Rectal smooth muscle tissue (tissue), 1 donor: ENCODE measurements at regions not wholly inside any gene's neighbourhood (a gene's known extent, or its start where the extent isn't known, plus 50 kb on each side); places are given as distances from the start of the nearest gene placed in this dataset.
"Not testable (repeated sequence)": the region's sequence is repeated elsewhere in the genome, so short reads cannot be mapped to it uniquely, and the experiment has no call there.

Source experiments
- H3K27ac ChIP-seq: one replicate; pipeline ENCODE4 v1.7.0; 2013; ENCODE audit warnings: low read depth, low read length, inconsistent platforms
- H3K27me3 ChIP-seq: one replicate; pipeline ENCODE4 v1.7.0; 2013; ENCODE audit warnings: low read length; ENCODE audit not compliant: control insufficient read depth, insufficient read depth
- H3K36me3 ChIP-seq: one replicate; pipeline ENCODE4 v1.7.0; 2013; ENCODE audit warnings: low read length; ENCODE audit not compliant: control insufficient read depth, insufficient read depth
- H3K4me1 ChIP-seq: one replicate; pipeline ENCODE4 v1.7.0; 2013; ENCODE audit warnings: low read length; ENCODE audit not compliant: control insufficient read depth, insufficient read depth
- H3K4me3 ChIP-seq: one replicate; pipeline ENCODE4 v1.7.0; 2013; ENCODE audit warnings: low read length
- H3K9ac ChIP-seq: one replicate; pipeline ENCODE4 v1.7.0; 2013; ENCODE audit warnings: low read length

DNA sequence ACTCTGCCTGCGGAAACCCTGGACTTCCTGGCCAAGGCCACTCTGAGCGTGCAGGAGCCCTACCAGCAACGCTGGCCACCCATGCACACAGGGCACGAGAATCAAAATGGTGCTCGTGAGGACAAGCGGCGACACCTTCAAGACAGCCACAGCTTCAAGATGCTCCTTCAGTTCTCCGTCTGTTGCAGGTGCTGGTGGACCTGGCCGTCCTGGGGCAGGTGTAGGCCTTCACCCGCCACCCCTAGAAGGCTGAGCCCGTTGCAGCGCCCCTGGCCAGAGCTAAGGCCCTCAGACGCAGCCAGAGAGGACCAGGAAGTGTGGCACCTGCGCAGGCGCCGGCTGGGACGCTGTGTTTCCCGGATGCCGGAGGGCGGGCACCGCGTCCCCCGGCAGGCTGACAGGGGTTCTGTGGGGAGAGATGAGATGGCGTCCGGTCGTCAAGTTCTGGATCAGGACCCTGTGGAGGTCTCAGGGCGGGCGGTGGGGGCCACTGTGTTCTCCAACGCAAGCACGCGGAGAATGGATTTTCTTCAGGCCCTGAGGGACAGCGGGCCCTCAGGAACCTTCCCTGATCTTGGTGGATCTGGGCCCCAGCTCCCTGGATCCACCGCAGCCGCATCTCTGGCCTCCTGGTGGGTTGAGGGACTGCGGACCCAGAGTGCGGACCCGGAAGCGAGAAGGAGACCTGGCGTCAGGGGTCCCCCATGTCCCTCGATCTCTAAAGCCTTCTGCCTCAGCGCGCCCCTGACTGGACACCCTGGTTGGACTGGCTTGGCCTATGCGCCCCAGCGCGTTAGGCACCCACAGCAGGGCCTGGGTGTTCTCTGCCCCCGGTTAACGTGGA, 1770.8 kb upstream of the CDH9 start:
- Histone ChIP-seq H3K36me3 (no peaks in the 10 kb centered on the region), H3K27me3 (no peaks in the 10 kb centered on the region), H3K4me1 (no peaks in the 10 kb centered on the region), H3K4me3 (no peak overlapping the region), H3K27ac (no peak overlapping the region), H3K9ac (no peak overlapping the region)

DNA sequence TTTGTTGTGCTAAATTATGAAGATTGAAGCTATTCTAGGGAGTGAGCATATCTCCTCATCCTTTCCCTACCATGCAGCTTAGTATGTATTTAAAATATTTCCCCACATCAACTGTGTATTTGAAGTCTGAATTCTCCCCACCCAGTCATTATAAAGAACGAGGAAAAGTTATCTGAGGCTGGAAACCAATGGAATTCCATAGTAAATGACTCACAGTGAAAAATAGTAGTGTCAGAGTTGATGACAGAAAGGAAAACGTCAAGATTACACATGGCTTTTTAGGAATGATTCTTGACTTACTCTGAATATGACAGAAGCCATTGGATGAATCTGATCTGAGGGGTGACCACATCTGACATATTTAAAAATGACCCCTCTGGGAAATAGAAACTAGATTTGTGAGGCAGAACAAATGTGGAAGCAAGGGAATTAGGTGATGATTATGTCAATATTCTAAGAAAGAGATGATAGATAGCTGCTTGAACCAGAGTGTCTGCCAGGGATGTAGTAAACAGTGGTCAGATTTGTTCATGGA, 1768.9 kb upstream of the CDH9 start:
- Histone ChIP-seq H3K27ac (no peak overlapping the region), H3K36me3 (no peaks in the 10 kb centered on the region), H3K27me3 (no peaks in the 10 kb centered on the region), H3K4me3 (no peak overlapping the region), H3K9ac (no peak overlapping the region), H3K4me1 (no peaks in the 10 kb centered on the region)

DNA sequence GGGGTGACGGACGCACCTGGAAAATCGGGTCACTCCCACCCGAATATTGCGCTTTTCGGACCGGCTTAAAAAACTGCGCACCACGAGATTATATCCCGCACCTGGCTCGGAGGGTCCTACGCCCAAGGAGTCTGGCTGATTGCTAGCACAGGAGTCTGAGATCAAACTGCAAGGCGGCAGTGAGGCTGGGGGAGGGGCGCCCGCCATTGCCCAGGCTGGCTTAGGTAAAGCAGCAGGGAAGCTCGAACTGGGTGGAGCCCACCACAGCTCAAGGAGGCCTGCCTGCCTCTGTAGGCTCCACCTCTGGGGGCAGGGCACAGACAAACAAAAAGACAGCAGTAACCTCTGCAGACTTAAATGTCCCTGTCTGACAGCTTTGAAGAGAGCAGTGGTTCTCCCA, 1760.6 kb upstream of the CDH9 start:
- H3K4me3 ChIP-seq, H3K27ac ChIP-seq, H3K27me3 ChIP-seq, H3K36me3 ChIP-seq, H3K4me1 ChIP-seq, H3K9ac ChIP-seq: not testable (repeated sequence)

DNA sequence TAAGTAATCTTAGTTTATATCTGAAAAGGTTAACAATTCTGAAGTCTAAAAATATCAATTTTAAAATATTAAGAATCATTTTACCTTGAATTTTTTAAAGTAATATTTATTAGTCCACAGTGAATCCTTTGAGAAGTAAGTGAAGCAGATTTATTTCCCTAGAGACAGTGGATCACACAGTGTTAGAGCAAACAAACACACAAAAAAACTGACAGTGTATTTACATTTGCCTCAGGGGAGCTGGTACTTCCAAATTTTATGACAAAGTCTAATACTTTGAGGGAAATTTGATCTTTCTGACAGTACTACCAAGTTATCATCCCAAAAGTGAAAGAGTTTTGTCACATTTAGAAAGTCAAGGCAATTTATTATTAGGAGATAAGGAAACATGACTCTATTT, 1750.6 kb upstream of the CDH9 start:
- Histone ChIP-seq H3K4me3 (no peak overlapping the region), H3K9ac (no peak overlapping the region), H3K27me3 (no peaks in the 10 kb centered on the region), H3K36me3 (no peaks in the 10 kb centered on the region), H3K4me1 (no peaks in the 10 kb centered on the region), H3K27ac (no peak overlapping the region)

DNA sequence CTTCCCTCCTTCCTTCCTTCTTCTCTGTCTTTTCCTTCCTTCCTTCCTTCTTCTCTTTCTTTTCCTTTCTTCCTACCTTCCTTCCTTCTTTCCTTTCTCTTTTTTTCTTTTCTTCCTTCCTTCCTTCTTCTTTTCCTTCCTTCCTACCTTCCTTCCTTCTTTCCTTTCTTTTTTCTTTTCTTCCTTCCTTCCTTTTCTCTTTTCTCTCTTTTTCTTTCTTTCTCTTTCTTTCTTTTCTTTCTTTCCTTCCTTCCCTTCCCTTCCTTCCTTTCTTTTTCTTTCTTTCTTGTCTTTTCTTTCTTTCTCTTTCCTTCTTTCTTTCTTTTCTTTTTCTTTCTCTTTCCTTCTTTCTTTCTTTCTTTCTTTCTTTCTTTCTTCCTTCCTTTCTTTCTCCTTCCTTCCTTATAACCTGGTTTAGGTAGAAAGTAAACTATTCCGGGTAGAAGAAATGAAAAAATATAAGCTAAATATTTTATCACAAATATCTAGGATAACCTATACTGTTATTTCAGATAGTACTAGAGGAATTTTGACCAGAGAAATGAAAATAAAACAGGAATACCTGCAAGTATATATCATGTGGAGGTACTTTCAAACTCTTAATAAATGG, 1741.8 kb upstream of the CDH9 start:
- H3K4me3 ChIP-seq = no peak overlapping the region
- no peak overlapping the region for H3K9ac ChIP-seq
- H3K27me3 ChIP-seq = no peaks in the 10 kb centered on the region
- H3K4me1 ChIP-seq = no peaks in the 10 kb centered on the region
- H3K36me3 ChIP-seq = no peaks in the 10 kb centered on the region
- H3K27ac ChIP-seq = no peak overlapping the region

DNA sequence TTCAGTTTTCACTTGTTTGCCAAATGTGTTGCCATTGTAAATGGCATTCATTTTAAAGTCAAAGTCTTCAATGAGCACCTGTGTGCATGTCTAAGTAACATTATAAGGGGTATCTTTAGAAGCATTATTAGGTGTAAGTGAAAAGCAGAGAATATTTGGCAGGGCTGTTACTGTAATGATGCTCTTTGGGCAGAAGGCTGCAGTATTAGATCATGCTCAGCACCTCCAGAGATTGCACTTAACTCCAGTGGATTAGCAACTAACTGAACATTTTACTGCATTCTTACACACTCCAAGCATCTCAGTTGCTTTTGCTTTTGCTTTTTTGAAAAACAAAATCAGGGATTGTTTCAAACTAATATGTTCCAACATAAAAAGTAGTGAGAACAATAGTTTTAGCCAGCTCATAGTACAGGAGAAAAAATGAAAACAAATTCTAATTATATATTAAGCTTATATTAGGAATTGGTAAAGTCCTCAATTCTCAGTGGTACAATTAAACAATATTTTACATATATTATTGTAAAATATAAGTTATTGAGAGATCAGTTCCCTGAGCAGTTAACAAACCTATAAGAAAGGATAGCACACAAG, 1740.9 kb upstream of the CDH9 start:
- H3K27me3 ChIP-seq = no peaks in the 10 kb centered on the region
- no peaks in the 10 kb centered on the region for H3K36me3 ChIP-seq
- H3K4me1 ChIP-seq = no peaks in the 10 kb centered on the region
- no peak overlapping the region for H3K9ac ChIP-seq
- H3K4me3 ChIP-seq = no peak overlapping the region
- H3K27ac ChIP-seq = no peak overlapping the region

DNA sequence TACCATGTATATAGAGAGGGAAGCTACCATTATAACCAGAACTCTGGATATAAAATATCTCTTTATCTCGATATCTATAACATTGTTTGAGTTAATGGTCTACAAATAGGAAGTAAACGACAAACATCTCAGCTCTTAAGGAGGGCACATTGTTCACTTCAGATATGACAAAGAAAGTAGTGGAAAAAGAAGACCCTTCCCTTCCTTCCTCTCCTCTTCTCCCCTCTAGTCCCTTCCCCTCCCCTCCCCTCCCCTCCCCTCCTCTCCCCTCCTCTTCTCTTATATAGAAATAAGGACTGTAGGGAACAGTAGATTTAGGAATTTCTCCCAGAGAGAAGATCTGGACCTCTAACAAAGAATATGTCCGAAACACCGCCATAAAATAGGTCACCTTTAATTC, 1731.9 kb upstream of the CDH9 start:
- H3K4me1 ChIP-seq = no peaks in the 10 kb centered on the region
- no peaks in the 10 kb centered on the region for H3K27me3 ChIP-seq
- no peak overlapping the region for H3K9ac ChIP-seq
- H3K4me3 ChIP-seq = no peak overlapping the region
- H3K27ac ChIP-seq = no peak overlapping the region
- no peaks in the 10 kb centered on the region for H3K36me3 ChIP-seq

DNA sequence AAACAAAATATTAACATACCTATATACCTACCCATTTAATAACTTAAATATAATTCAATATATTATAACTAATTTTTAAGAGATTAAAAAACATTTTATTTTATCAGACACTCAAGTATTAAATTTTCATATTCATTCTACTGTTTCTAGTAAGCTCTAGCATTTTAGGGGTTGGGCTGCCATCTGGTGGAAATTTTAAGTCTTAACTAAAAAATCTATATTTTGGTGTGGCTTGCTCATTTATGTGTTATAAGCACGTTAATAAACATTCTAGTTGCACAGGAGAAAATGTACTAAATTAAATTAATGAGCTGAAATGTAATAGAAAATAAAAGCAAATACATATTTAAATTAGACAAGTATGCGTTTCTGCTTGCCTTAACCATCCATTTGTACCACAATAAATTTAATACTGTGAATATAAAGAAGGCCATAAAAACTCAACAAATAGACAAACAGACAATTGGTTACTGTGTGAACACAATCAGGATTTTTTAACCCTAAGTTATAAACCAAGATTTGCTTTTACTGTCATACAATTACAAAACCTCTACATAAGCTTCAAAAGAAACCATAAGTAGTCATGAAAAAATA, 1728.3 kb upstream of the CDH9 start:
- H3K9ac ChIP-seq = no peak overlapping the region
- no peaks in the 10 kb centered on the region for H3K4me1 ChIP-seq
- no peaks in the 10 kb centered on the region for H3K36me3 ChIP-seq
- H3K27me3 ChIP-seq = no peaks in the 10 kb centered on the region
- no peak overlapping the region for H3K4me3 ChIP-seq
- no peak overlapping the region for H3K27ac ChIP-seq

DNA sequence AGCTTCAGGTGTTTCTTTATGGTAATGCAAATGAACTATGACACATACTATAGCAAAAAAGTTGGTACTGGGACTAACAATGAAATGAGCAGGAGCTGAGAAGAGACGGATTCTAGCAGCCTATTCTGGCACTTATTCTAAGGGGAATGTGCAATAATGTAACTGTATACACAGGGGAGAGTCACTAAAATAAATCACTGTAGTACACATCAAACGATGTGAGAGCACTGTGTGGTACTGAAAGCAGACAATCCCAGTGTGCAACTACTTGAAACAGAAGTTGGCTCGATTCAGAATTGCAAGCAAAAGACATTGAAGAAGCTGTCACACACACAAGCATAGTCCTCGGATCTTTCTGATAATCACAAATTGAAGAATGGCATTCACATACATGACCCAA, 1713.0 kb upstream of the CDH9 start:
- Histone ChIP-seq H3K27ac (no peak overlapping the region), H3K4me1 (no peaks in the 10 kb centered on the region), H3K4me3 (no peak overlapping the region), H3K9ac (no peak overlapping the region), H3K36me3 (no peaks in the 10 kb centered on the region), H3K27me3 (no peaks in the 10 kb centered on the region)

DNA sequence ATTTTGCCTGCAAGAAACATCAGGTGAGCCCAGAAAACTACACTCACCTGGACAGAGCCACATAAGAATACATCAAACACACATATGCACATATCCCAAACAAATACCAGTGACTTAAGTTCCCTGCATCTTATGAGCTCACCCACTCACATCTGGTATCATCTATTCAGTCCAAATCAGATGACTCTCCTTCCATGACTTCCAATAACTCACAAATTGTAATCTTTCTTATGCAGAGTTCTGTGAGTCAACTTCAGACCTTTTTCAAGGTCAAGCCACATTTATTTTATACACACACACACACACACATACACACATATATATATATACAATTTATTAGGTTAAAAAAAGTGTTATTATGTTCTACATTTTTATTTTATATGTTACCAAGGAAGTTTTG, 1711.9 kb upstream of the CDH9 start:
- no peak overlapping the region for H3K27ac ChIP-seq
- no peak overlapping the region for H3K4me3 ChIP-seq
- no peaks in the 10 kb centered on the region for H3K27me3 ChIP-seq
- H3K9ac ChIP-seq = no peak overlapping the region
- H3K4me1 ChIP-seq = no peaks in the 10 kb centered on the region
- H3K36me3 ChIP-seq = no peaks in the 10 kb centered on the region

DNA sequence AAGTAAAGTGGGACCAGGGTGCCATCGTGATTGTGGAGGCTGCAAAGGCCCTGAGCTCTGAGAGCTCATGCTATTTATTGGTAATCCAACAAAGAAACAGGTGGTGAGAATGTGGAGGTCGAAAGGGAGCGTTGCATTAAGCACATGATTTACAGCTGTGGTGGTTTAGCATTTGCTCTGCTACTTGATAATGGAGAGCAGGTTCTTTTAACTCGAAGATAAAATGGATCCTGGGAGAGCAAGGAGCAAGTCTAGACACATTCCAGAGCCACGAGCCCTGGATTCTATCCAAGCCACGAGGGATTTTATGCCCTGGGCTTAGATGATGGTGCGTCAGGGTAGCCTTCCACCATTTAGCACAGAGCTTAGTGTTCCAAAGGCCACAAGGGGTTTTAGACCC, 1710.1 kb upstream of the CDH9 start:
- no peaks in the 10 kb centered on the region for H3K27me3 ChIP-seq
- H3K36me3 ChIP-seq = no peaks in the 10 kb centered on the region
- H3K27ac ChIP-seq = no peak overlapping the region
- no peak overlapping the region for H3K4me3 ChIP-seq
- H3K9ac ChIP-seq = no peak overlapping the region
- H3K4me1 ChIP-seq = no peaks in the 10 kb centered on the region

DNA sequence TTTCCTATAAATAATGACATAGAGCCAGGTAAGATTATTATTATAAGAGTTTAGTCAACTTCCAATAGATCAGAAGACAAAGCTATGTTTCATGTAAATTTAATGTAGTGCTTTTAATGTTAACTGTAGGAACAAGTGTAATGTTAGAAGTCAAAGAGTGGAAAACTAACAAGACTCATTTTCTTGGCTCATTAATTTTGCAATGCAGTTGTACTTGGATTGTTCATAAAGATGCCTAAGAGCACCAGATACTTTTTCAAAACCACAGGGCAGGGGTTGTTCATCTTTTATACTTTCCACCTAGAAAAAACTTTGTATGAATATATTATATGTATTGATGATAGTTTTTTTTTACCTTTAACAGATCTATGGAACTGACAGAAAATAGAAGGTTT, 1705.3 kb upstream of the CDH9 start:
- no peak overlapping the region for H3K27ac ChIP-seq
- H3K27me3 ChIP-seq = no peaks in the 10 kb centered on the region
- no peaks in the 10 kb centered on the region for H3K36me3 ChIP-seq
- H3K9ac ChIP-seq = no peak overlapping the region
- H3K4me3 ChIP-seq = no peak overlapping the region
- no peaks in the 10 kb centered on the region for H3K4me1 ChIP-seq
